AG10803 (cell line): ENCODE measurements at regions not wholly inside any gene's neighbourhood (a gene's known extent, or its start where the extent isn't known, plus 50 kb on each side); places are given as distances from the start of the nearest gene placed in this dataset.

Source experiments
- DNase-seq: peaks from one replicate; pipeline ENCODE4 v3.0.0; 2010; ENCODE audit warnings: low read depth
- H3K4me3 ChIP-seq: 2 replicates; pipeline ENCODE4 v1.5.1; 2011; ENCODE audit warnings: mild to moderate bottlenecking, low read length, control low read depth
- TF ChIP-seq, protein P1 (sequence below): conservative IDR thresholded peaks from 2 replicates; pipeline ENCODE4 v1.5.1; 2011; ENCODE audit warnings: mild to moderate bottlenecking, low read length, control low read depth, inconsistent platforms

DNA sequence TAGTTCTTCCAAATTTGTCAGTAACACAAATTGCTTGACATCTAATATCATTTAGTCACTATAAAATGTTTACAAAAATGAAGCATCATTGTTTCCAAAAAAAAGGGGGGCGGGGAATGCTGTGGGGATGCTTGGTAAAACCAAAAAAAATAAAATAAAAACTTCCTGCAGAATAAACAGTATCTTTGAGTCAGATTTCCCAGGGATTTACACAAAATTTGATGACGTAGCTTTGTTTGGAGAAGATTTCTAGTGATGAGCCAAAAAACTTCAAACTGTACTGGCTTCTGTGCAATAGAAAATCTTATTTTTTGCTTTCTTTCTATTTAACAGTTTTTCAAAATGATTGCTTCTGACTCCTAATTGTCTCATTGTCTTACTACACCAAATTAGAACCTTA, 80.0 kb downstream of the MZT1 start:
- no peak overlapping the region for H3K4me3 ChIP-seq
- no peak for DNase-seq
- TF ChIP-seq, protein P1, sequence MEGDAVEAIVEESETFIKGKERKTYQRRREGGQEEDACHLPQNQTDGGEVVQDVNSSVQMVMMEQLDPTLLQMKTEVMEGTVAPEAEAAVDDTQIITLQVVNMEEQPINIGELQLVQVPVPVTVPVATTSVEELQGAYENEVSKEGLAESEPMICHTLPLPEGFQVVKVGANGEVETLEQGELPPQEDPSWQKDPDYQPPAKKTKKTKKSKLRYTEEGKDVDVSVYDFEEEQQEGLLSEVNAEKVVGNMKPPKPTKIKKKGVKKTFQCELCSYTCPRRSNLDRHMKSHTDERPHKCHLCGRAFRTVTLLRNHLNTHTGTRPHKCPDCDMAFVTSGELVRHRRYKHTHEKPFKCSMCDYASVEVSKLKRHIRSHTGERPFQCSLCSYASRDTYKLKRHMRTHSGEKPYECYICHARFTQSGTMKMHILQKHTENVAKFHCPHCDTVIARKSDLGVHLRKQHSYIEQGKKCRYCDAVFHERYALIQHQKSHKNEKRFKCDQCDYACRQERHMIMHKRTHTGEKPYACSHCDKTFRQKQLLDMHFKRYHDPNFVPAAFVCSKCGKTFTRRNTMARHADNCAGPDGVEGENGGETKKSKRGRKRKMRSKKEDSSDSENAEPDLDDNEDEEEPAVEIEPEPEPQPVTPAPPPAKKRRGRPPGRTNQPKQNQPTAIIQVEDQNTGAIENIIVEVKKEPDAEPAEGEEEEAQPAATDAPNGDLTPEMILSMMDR, result no peak

- H3K4me3 ChIP-seq, result no peak overlapping the region
- no peak for DNase-seq
- TF ChIP-seq, protein P1, result no peak
Measured at GRCh38 chr13:72645521-72645920, 81.9 kb downstream of the MZT1 start.

DNA sequence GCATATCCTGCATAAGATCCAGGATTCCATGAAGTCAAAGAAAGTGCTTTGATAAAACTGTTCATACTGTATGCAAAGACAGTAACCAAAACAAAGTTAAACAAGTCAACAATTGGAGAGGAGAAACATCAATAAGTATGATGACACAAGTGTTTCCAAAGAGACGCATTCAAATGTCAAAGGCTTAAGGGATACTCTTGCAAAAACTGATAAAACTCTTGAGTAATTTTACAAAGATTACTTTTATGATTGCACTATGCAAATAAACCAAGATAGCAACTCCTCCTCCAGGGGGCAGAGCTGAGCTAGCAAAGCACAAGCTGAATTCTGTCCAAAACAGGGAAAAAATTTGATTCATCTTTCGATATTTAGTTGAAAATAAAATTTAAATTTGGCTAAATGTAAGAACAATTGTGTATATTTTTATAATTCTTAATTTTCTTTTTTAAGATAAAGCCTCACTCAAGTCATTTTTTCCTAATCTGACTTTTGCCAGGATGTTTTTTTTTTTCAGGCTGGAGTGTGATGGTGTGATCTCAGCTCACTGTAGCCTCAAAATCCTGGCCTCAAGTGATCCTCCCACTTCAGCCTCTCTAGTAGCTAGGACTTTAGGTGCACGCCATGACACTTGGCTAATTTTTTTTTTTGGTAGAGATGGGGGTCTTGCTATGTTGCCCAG, 84.0 kb downstream of the MZT1 start:
- peak; percentile 25 for DNase-seq
- TF ChIP-seq, protein P1, result peak; percentile 82
- H3K4me3 ChIP-seq, result no peak overlapping the region

DNA sequence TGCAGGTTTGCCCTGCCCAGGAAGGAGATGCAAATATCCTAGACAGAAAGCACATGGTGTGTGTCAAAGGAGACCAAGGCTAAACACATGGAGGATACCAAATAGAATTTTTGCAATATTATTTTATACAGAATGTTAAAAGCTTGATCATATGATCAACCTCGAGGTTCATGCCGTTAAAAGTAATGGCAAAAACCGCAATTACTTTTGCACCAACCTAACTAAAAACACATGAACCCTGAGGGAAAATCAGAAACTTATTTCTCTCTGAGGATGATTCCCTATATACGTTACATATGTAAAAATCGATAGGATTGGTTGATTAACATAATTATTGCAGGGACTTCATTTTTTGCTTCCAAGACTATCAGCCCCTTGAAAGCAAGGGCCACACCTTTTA, 88.1 kb downstream of the MZT1 start:
- no peak for DNase-seq
- no peak overlapping the region for H3K4me3 ChIP-seq
- TF ChIP-seq, protein P1, result no peak

GRCh38 chr13:72638059-72638815, 89.2 kb downstream of the MZT1 start:
- no peak overlapping the region for H3K4me3 ChIP-seq
- TF ChIP-seq, protein P1, result no peak
- no peak for DNase-seq

GRCh38 chr13:72637561-72637960, 89.9 kb downstream of the MZT1 start:
- no peak for DNase-seq
- no peak overlapping the region for H3K4me3 ChIP-seq
- TF ChIP-seq, protein P1, result no peak

- TF ChIP-seq, protein P1, result no peak
- no peak overlapping the region for H3K4me3 ChIP-seq
- no peak for DNase-seq
Measured at GRCh38 chr13:72634859-72635258, 92.6 kb downstream of the MZT1 start.
